Endometrial microvascular endothelial cells (primary cell): ENCODE measurements at regions not wholly inside any gene's neighbourhood (a gene's known extent, or its start where the extent isn't known, plus 50 kb on each side); places are given as distances from the start of the nearest gene placed in this dataset.

Experiments used
- in situ Hi-C: cut with HindIII; loops from 2 replicates; pipeline ENCODE4 v1.10.0; 2017; ENCODE audit warnings: low sequenced_read_pairs, low pct_unique_long_range_greater_than_20kb; ENCODE audit errors: inconsistent ontology term

GRCh38 chr15:96390986-96391385 lies 60.5 kb downstream of the NR2F2 start:
- in situ Hi-C loops: no loop called here

- in situ Hi-C loops: no loop called here
Observed at GRCh38 chr15:96392380-96393208, 62.1 kb downstream of the NR2F2 start.

GRCh38 chr15:96393209-96393513 lies 62.7 kb downstream of the NR2F2 start:
- in situ Hi-C loops: no loop called here

- in situ Hi-C loops: no loop called here
Observed at GRCh38 chr15:96395687-96396086, 65.2 kb downstream of the NR2F2 start.

GRCh38 chr15:96398776-96399175 lies 68.3 kb downstream of the NR2F2 start:
- in situ Hi-C loops: no loop called here

GRCh38 chr15:96402403-96402802 lies 71.9 kb downstream of the NR2F2 start:
- in situ Hi-C loops: no loop called here

- in situ Hi-C loops: no loop called here
Observed at GRCh38 chr15:96403071-96403470, 72.6 kb downstream of the NR2F2 start.

GRCh38 chr15:96403932-96404331 lies 73.4 kb downstream of the NR2F2 start:
- in situ Hi-C loops: no loop called here

- in situ Hi-C loops: no loop called here
Observed at GRCh38 chr15:96404560-96404959, 74.1 kb downstream of the NR2F2 start.

GRCh38 chr15:96406291-96406690 lies 75.8 kb downstream of the NR2F2 start:
- in situ Hi-C loops: no loop called here

- in situ Hi-C loops: no loop called here
Observed at GRCh38 chr15:96406701-96407100, 76.2 kb downstream of the NR2F2 start.

GRCh38 chr15:96407482-96407881 lies 77.0 kb downstream of the NR2F2 start:
- in situ Hi-C loops: no loop called here

GRCh38 chr15:96408591-96409183 lies 78.2 kb downstream of the NR2F2 start:
- in situ Hi-C loops: no loop called here

GRCh38 chr15:96409215-96410138 lies 79.0 kb downstream of the NR2F2 start:
- in situ Hi-C loops: no loop called here

- in situ Hi-C loops: no loop called here
Observed at GRCh38 chr15:96410175-96411055, 79.9 kb downstream of the NR2F2 start.

GRCh38 chr15:96411056-96412031 lies 80.8 kb downstream of the NR2F2 start:
- in situ Hi-C loops: no loop called here

GRCh38 chr15:96412045-96412905 lies 81.8 kb downstream of the NR2F2 start:
- in situ Hi-C loops: no loop called here
